Body of pancreas (tissue), 4 donors: ENCODE measurements at regions not wholly inside any gene's neighbourhood (a gene's known extent, or its start where the extent isn't known, plus 50 kb on each side); places are given as distances from the start of the nearest gene placed in this dataset.

Experiments used
- POLR2A ChIP-seq, 3 donors: fragments of 450-650 bp; IDR thresholded peaks; one replicate each; pipeline ENCODE4 v1.6.1; 2016; ENCODE audit warnings: antibody characterized with exemption in 3 of 3, mild to moderate bottlenecking in 2 of 3
- TF ChIP-seq, protein P1 (sequence below), 7 experiments: fragments of 450-650 bp in 4 of 7; fragments of 200-600 bp in 3 of 7; sonication (generic) in 3 of 7; IDR thresholded peaks; one replicate each; pipeline ENCODE4 v1.5.1; 2016 to 2019; ENCODE audit warnings: antibody characterized with exemption in 7 of 7

DNA sequence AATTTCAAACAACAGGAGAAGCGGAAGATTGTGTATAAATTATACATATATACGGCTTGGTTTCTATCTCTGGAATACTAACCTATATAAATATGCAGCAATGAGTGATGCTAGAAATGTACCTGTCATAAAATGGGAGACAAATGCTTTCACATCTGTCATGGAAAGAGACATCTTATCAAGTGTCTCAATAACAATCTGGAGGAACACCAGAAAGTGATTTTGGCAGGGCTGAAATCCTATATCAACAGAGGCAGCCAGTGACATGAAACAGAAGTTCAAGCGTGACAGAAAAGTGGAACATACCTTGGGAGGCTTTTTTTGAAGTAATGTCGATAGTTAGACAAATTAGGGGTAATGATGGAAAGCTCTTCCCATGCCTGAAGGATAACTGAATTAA is 834.6 kb downstream of the JRKL start:
- TF ChIP-seq, protein P1, sequence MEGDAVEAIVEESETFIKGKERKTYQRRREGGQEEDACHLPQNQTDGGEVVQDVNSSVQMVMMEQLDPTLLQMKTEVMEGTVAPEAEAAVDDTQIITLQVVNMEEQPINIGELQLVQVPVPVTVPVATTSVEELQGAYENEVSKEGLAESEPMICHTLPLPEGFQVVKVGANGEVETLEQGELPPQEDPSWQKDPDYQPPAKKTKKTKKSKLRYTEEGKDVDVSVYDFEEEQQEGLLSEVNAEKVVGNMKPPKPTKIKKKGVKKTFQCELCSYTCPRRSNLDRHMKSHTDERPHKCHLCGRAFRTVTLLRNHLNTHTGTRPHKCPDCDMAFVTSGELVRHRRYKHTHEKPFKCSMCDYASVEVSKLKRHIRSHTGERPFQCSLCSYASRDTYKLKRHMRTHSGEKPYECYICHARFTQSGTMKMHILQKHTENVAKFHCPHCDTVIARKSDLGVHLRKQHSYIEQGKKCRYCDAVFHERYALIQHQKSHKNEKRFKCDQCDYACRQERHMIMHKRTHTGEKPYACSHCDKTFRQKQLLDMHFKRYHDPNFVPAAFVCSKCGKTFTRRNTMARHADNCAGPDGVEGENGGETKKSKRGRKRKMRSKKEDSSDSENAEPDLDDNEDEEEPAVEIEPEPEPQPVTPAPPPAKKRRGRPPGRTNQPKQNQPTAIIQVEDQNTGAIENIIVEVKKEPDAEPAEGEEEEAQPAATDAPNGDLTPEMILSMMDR (IDR thresholded peaks at IDR 0.05): no peak
- TF ChIP-seq POLR2A (IDR thresholded peaks at IDR 0.05): no peak
